Activated naive CD8-positive, alpha-beta T cell treated with anti-CD3 and anti-CD28 coated beads for 36 hours (primary cell): ENCODE measurements at regions not wholly inside any gene's neighbourhood (a gene's known extent, or its start where the extent isn't known, plus 50 kb on each side); places are given as distances from the start of the nearest gene placed in this dataset.

Source experiments
- DNase-seq: peaks from one replicate; pipeline ENCODE4 v3.0.0; 2021
- H3K27ac Mint-ChIP-seq: one replicate; pipeline ENCODE4 v1.8.0; 2022; ENCODE audit warnings: mild to moderate bottlenecking, moderate library complexity, mixed read lengths
- H3K27me3 Mint-ChIP-seq: one replicate; pipeline ENCODE4 v1.8.0; 2022; ENCODE audit warnings: mild to moderate bottlenecking, mixed read lengths
- H3K36me3 Mint-ChIP-seq: one replicate; pipeline ENCODE4 v1.8.0; 2021; ENCODE audit warnings: mild to moderate bottlenecking, mixed read lengths
- H3K4me1 Mint-ChIP-seq: one replicate; pipeline ENCODE4 v1.8.0; 2021; ENCODE audit warnings: mixed read lengths
- H3K4me3 Mint-ChIP-seq: one replicate; pipeline ENCODE4 v1.8.0; 2022; ENCODE audit warnings: mild to moderate bottlenecking, moderate library complexity, mixed read lengths
- H3K9me3 Mint-ChIP-seq: one replicate; pipeline ENCODE4 v1.8.0; 2022; ENCODE audit warnings: mixed read lengths

DNA sequence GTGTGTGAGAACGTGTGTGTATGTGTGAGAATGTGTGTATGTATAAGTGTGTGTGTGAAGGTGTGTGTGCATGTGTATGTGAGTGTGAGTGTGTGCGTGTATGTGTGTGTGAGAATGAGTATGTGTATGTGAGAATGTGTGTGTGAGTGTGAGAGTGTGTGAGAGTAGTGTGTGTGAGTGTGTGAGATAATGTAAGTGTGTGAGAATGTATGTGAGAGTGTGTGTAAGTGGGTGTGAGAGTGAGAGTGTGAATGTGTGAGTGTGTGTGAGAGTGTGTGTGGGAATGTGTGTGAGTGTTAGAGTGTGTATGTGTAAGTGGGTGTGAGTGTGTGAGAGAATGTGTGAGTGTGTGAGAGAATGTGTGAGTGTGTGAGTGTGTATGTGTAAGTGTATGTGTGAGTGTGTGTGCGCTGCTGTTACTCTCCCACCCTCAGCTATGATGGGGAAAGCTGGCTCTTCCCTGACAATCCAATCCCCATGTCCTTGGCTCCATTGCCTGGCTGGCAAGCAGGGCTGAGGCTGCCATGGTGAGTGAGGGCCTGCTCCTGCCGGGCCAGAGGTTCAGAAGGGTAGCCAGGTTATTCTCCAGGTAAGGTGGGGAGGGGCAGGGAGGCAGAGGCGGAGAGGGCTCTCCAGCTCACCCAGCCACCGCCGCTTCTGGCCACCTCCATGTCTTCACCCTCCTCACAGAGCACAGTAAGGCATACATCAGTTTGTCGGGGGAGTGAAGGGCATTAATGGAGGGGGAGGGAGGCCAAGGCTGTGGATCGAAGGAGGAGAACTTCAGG is 72.6 kb upstream of the PCBD1 start:
- no peaks in the 10 kb centered on the region for H3K4me1 Mint-ChIP-seq
- no peak for DNase-seq
- no peak overlapping the region for H3K27ac Mint-ChIP-seq
- no peaks in the 10 kb centered on the region for H3K36me3 Mint-ChIP-seq
- peaks cover 6% of the 10 kb centered on the region for H3K27me3 Mint-ChIP-seq
- no peaks in the 10 kb centered on the region for H3K9me3 Mint-ChIP-seq
- no peak overlapping the region for H3K4me3 Mint-ChIP-seq

GRCh38 chr10:70962686-70963085 is 74.3 kb upstream of the PCBD1 start:
- Mint-ChIP-seq H3K27ac (no peak overlapping the region), H3K4me1 (no peaks in the 10 kb centered on the region), H3K4me3 (no peak overlapping the region)

GRCh38 chr10:70963271-70963670 is 74.9 kb upstream of the PCBD1 start:
- Mint-ChIP-seq H3K27ac (no peak overlapping the region), H3K9me3 (no peaks in the 10 kb centered on the region), H3K4me1 (no peaks in the 10 kb centered on the region), H3K27me3 (peaks cover 3% of the 10 kb centered on the region), H3K36me3 (no peaks in the 10 kb centered on the region), H3K4me3 (no peak overlapping the region)
- no peak for DNase-seq

More at GRCh38 chr10:70962686-70963085, 74.3 kb upstream of the PCBD1 start:
- no peak for DNase-seq
- Mint-ChIP-seq H3K9me3 (no peaks in the 10 kb centered on the region), H3K27me3 (peaks cover 3% of the 10 kb centered on the region), H3K36me3 (no peaks in the 10 kb centered on the region)

DNA sequence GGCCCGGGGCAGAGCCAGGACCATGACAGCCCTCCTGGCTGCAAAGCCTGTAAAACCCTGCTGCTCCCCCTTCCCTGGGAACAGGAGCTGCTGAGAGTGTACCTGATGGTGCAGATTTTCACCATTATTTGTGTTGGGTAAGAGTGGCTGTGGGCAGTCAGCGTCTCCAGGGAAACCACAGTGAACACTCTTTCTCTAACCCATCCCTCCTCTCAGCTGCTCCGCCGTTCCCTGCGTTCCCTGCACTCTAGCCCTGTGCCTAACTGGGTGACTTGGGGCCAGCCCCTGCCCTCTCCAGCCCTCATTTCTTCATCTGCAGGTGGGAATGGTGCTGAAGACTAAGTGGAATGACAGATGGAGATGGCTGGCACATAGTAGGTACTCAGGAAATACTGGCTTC is 75.9 kb upstream of the PCBD1 start:
- H3K36me3 Mint-ChIP-seq = no peaks in the 10 kb centered on the region
- H3K27me3 Mint-ChIP-seq = peaks cover 3% of the 10 kb centered on the region
- no peak overlapping the region for H3K27ac Mint-ChIP-seq
- H3K9me3 Mint-ChIP-seq = no peaks in the 10 kb centered on the region
- DNase-seq = no peak
- H3K4me3 Mint-ChIP-seq = no peak overlapping the region
- no peaks in the 10 kb centered on the region for H3K4me1 Mint-ChIP-seq

DNA sequence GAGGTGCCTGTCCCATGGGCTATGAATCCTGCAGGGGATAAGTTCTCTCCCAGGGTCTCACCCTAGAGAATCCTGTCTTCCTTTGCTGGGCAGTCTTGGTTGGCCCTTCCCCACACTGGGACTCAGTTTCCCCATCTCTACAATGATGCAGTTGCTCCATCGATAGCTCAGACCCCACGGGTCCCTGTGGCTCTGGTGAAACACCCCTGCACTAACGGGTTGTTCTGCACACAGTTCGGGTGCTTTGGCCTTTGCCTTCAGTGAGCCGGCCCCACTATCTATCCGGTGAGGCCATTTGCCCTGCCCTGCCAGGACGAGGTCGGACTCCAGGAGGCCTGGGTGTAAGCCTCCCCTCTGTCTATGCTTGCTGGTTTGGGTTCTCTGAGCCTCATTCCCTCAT is 76.5 kb upstream of the PCBD1 start:
- no peak for DNase-seq
- Mint-ChIP-seq H3K9me3 (no peaks in the 10 kb centered on the region), H3K27ac (no peak overlapping the region), H3K4me3 (no peak overlapping the region), H3K4me1 (no peaks in the 10 kb centered on the region), H3K36me3 (no peaks in the 10 kb centered on the region), H3K27me3 (peaks cover 3% of the 10 kb centered on the region)

DNA sequence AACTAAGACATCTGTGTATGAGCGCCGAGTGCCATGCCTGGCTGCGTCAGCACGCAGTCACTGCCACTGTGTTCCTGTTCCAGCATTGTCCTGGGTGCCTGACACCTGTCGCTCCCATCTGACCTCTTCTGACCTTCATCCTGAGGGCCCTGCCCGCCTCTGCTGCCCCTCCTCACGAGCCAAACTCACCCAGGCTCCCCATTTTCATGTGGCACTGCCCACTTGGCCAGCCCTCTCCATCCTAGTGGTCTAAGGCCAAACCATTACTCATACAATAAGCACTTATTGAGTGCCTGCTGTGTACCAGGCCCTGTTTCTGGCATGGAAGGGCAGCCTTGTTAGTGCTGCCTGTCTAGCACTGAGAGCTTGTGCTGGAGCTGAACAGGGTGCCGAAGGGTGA is 77.2 kb upstream of the PCBD1 start:
- Mint-ChIP-seq H3K9me3 (no peaks in the 10 kb centered on the region), H3K27me3 (peaks cover 3% of the 10 kb centered on the region), H3K27ac (no peak overlapping the region), H3K4me1 (no peaks in the 10 kb centered on the region), H3K4me3 (no peak overlapping the region), H3K36me3 (no peaks in the 10 kb centered on the region)
- no peak for DNase-seq

DNA sequence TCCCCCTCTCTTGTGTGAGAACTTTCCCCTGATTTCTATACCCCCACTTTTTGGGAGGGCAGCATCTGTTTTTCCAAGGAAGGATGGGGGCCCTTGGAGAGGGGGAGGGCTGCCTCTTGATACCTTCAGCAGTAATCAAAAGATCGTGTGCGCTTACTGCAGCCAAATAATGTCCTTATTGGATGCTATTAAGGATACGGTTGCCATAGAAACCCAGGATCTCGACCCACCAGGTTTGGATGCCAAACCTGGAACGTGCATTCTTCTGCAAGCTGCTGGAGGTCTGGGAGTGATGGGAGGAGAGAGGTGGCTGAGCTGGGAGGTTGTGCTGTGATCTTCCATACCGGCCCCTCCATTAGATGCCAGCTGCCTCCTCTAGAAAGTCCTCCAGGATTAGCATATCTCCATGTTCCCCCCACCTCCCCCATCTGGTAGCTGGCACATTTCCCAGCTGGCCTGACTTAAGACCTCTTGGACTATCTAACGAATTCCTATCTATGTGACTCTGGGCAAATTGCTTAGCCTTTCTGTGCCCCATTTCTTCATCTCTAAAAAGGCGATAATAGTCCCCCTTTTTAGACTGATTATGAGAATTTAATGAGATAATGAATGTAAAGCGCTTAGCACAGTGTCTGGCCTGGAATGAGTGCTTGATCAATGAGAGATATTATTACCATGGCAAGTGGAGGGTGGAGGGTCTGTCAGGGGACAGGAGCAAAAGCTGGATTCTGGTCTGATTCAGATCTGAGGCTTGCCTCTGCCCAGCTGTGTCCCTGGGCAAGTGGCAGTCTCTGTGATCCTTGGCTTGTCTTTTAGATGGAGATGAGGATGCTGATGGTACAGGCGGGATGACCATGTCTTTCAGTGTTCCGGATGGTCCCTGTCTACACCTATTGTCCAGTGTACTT is 78.5 kb upstream of the PCBD1 start:
- no peaks in the 10 kb centered on the region for H3K4me1 Mint-ChIP-seq
- no peak overlapping the region for H3K27ac Mint-ChIP-seq
- H3K36me3 Mint-ChIP-seq = no peaks in the 10 kb centered on the region
- H3K27me3 Mint-ChIP-seq = peaks cover 3% of the 10 kb centered on the region
- no peak overlapping the region for H3K4me3 Mint-ChIP-seq
- no peaks in the 10 kb centered on the region for H3K9me3 Mint-ChIP-seq
- DNase-seq = no peak

DNA sequence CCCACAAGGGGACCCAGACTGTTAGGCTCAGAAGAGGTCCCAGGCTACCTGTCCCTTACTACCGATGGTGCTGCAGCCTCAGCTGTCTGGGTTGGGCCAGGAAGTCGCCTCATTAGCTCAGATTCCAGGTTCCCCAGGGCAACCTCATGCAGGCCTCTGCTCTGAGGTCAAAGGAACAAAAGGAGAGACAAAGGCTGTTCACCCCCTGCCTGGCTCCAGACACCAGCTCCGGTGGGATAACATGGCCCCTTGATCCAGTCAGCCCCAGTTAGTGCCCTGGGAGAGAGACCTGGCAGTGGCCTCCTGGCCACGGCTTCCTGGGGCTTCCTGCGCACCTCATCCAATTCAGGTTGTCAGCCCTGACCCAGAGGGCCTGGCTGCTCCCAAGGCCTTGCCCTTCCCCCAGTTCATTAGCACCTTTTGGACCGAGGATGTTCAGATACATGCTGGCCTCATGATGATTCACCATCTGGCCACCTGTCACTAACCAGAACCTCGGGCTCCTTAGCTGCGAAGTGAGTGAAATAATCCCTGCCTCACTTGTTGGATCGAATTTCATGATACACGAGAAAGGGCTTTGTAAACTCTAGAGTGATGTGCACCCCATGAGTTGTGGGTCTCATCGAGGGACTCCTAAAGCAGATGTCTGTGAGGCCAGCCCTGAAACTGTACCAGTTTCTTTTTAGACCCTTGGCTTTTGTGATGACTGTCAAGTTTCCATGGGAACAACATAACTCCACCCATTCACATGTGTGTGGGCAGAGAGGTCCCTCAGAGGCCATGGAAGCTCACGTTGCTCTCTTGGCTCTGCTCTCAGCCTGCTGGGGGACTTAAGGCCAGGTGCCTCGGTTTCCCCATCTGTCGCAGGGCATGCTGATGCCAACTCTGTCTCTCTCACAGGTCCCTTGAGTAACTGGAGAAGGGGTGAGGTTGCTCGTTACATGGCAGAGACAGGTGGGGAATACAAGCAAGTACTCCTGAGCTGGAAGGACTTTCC is 79.5 kb upstream of the PCBD1 start:
- Mint-ChIP-seq H3K9me3 (no peaks in the 10 kb centered on the region), H3K36me3 (no peaks in the 10 kb centered on the region), H3K27ac (no peak overlapping the region), H3K4me3 (no peak overlapping the region), H3K27me3 (peaks cover 9% of the 10 kb centered on the region), H3K4me1 (no peaks in the 10 kb centered on the region)
- no peak for DNase-seq

GRCh38 chr10:70969188-70969587 is 80.8 kb upstream of the PCBD1 start:
- Mint-ChIP-seq H3K27ac (no peak overlapping the region), H3K9me3 (no peaks in the 10 kb centered on the region), H3K4me3 (no peak overlapping the region), H3K4me1 (no peaks in the 10 kb centered on the region), H3K36me3 (no peaks in the 10 kb centered on the region), H3K27me3 (peaks cover 10% of the 10 kb centered on the region)
- DNase-seq = no peak

GRCh38 chr10:70970830-70971229 is 82.5 kb upstream of the PCBD1 start:
- H3K27ac Mint-ChIP-seq = no peak overlapping the region
- no peaks in the 10 kb centered on the region for H3K9me3 Mint-ChIP-seq
- peaks cover 10% of the 10 kb centered on the region for H3K27me3 Mint-ChIP-seq
- no peaks in the 10 kb centered on the region for H3K36me3 Mint-ChIP-seq
- H3K4me3 Mint-ChIP-seq = no peak overlapping the region
- no peaks in the 10 kb centered on the region for H3K4me1 Mint-ChIP-seq
- no peak for DNase-seq

DNA sequence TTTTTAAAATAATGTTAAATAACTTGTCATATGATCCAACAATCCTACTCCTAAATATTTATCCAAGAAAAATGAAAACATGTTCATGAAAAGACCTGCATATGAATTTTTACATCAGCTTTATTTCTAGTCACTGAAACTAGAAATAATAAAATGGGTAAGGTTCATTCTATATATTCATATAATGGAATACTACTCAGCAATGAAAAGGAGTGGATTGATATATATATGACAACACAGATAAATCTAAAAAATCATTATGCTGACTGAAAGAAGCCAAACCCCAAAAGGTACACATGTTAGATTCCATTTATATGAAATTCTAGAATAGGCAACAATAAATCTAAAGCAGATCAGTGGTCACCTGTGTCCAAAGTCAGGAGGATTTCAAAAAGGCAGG is 84.9 kb upstream of the PCBD1 start:
- H3K27ac Mint-ChIP-seq = no peak overlapping the region
- no peak overlapping the region for H3K4me3 Mint-ChIP-seq
- no peaks in the 10 kb centered on the region for H3K36me3 Mint-ChIP-seq
- peaks cover 17% of the 10 kb centered on the region for H3K27me3 Mint-ChIP-seq
- DNase-seq = no peak
- H3K9me3 Mint-ChIP-seq = no peaks in the 10 kb centered on the region
- H3K4me1 Mint-ChIP-seq = no peaks in the 10 kb centered on the region

- no peak for DNase-seq
- H3K36me3 Mint-ChIP-seq = no peaks in the 10 kb centered on the region
- H3K4me3 Mint-ChIP-seq = no peak overlapping the region
- H3K4me1 Mint-ChIP-seq = no peaks in the 10 kb centered on the region
- peaks cover 17% of the 10 kb centered on the region for H3K27me3 Mint-ChIP-seq
- H3K9me3 Mint-ChIP-seq = no peaks in the 10 kb centered on the region
- no peak overlapping the region for H3K27ac Mint-ChIP-seq
These were observed 86.1 kb upstream of the PCBD1 start for GRCh38 chr10:70974351-70974901.

GRCh38 chr10:70974920-70975319 is 86.6 kb upstream of the PCBD1 start:
- H3K27ac Mint-ChIP-seq = no peak overlapping the region
- no peaks in the 10 kb centered on the region for H3K36me3 Mint-ChIP-seq
- no peaks in the 10 kb centered on the region for H3K4me1 Mint-ChIP-seq
- DNase-seq = no peak
- no peak overlapping the region for H3K4me3 Mint-ChIP-seq
- H3K27me3 Mint-ChIP-seq = peaks cover 17% of the 10 kb centered on the region
- no peaks in the 10 kb centered on the region for H3K9me3 Mint-ChIP-seq

DNA sequence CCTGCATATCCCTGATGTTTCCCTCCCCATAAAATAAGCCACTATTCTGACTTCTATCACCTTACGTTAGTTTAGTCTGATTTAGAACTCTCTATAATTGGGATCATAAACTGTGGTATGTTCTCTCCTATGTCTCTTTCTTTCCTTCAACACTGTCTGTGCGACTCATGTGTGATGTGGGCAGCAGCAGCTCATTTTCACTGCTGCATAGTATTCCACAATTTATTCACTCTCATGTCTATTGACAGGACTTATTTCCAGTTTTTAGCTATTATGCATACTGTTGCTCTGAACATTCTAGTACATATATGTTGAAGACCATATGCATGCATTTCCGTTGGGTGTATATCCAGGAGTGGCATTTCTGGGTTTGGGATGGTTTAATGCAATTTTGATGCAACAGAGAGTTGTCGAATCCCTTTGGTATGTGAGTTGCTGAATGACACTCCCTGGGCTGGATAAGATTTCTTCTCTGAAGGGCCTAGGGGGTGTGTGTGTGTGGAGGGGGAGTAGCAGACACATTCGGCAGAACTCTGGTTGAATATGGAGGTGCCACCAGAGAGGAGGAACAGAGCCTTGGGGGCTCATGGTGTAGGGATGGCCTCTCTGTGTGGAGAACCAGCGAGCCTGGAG is 87.8 kb upstream of the PCBD1 start:
- Mint-ChIP-seq H3K9me3 (no peaks in the 10 kb centered on the region), H3K4me3 (no peak overlapping the region), H3K27me3 (peaks cover 17% of the 10 kb centered on the region), H3K4me1 (no peaks in the 10 kb centered on the region), H3K36me3 (no peaks in the 10 kb centered on the region), H3K27ac (no peak overlapping the region)
- DNase-seq = no peak
